ENCODE measurements at regions not wholly inside any gene's neighbourhood (a gene's known extent, or its start where the extent isn't known, plus 50 kb on each side); places are given as distances from the start of the nearest gene placed in this dataset.
"Not testable (repeated sequence)": the region's sequence is repeated elsewhere in the genome, so short reads cannot be mapped to it uniquely, and the experiment has no call there.

DNA sequence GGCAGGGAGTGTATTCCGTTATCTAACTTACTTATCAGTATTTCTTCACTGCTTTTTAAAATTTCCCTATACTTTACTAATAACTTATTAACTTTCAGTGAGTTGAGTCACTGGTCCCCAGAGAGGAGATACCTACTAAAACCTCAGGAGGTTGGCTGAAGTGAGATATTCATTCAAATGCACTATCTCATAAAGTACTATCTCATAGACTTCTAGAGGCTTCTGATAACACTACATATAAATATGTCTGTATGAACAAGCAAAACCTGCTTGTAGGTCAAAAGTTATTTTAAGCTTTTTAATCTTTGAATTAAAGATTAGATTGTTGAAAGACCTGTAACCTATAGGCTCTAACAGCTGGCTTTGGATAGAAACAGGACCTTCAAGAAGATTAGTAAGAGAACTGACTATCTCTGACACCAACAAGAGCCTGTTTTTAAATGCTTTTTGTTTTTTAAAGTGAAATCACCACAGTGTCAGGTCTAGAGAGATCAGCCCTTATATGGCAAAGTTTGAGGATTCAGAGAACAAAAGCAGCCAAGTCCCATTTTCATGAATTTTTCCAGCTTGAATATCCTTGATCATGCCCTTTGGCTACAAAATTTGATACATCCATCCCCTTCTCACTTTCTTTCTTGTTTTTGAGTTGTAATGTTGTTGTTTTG is 242.2 kb downstream of the ARL4A start:
- Histone ChIP-seq H3K4me3 (no peak overlapping the region), H3K4me1 (peaks cover 0 to 14% (median 10%) of the 10 kb centered on the region in 4 donors), H3K36me3 (no peaks in the 10 kb centered on the region), H3K27ac (no peak overlapping the region), H3K27me3 (no peaks in the 10 kb centered on the region), H3K9me3 (no peaks in the 10 kb centered on the region)
- DNase-seq, result no peak
- 25 to 49% (median 37%) methylated on average over 1 of the region's 1 CpG for WGBS, 5 donors
- intact Hi-C loops (cut with DNase I; ENCODE audit: low total_unique reads), result no loop called here
- TF ChIP-seq EP300 (IDR thresholded peaks at IDR 0.05), result no peak
- TF ChIP-seq, protein P1, sequence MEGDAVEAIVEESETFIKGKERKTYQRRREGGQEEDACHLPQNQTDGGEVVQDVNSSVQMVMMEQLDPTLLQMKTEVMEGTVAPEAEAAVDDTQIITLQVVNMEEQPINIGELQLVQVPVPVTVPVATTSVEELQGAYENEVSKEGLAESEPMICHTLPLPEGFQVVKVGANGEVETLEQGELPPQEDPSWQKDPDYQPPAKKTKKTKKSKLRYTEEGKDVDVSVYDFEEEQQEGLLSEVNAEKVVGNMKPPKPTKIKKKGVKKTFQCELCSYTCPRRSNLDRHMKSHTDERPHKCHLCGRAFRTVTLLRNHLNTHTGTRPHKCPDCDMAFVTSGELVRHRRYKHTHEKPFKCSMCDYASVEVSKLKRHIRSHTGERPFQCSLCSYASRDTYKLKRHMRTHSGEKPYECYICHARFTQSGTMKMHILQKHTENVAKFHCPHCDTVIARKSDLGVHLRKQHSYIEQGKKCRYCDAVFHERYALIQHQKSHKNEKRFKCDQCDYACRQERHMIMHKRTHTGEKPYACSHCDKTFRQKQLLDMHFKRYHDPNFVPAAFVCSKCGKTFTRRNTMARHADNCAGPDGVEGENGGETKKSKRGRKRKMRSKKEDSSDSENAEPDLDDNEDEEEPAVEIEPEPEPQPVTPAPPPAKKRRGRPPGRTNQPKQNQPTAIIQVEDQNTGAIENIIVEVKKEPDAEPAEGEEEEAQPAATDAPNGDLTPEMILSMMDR (IDR thresholded peaks at IDR 0.05), result no peak
- TF ChIP-seq POLR2A (IDR thresholded peaks at IDR 0.05), result no peak
- no peak for TF ChIP-seq POLR2AphosphoS5 (IDR thresholded peaks at IDR 0.05)

DNA sequence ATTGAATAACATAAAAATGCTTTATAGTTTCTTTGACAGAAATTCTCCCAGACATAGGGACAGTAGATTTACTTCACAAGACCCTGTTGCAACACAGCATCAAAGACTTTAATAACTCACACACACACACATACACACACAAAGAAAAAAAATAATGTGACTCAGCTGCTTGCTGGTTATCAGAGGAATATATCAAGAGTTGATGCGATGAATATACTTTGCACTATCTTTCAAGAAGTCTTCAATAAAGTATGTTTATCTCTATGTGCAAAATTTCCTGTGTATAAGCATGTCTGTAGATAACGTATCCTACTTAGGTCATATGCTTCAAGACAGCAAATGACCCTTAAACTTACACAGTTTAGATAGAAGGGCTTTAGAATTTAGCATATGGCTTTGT is 243.1 kb downstream of the ARL4A start:
- TF ChIP-seq, protein P1 (IDR thresholded peaks at IDR 0.05), result no peak
- TF ChIP-seq POLR2A (IDR thresholded peaks at IDR 0.05), result no peak
- TF ChIP-seq EP300 (IDR thresholded peaks at IDR 0.05), result no peak
- TF ChIP-seq POLR2AphosphoS5 (IDR thresholded peaks at IDR 0.05), result no peak
- intact Hi-C loops (cut with DNase I; ENCODE audit: low total_unique reads), result no loop called here
- no peak overlapping the region for H3K4me3 ChIP-seq
- H3K27me3 ChIP-seq, result no peaks in the 10 kb centered on the region
- DNase-seq, result no peak
- no peaks in the 10 kb centered on the region for H3K9me3 ChIP-seq
- H3K4me1 ChIP-seq, result peaks cover 0 to 14% (median 10%) of the 10 kb centered on the region in 4 donors
- no peak overlapping the region for H3K27ac ChIP-seq
- no peaks in the 10 kb centered on the region for H3K36me3 ChIP-seq
- WGBS, 5 donors, result 67 to 82% (median 75%) methylated on average over 2 of the region's 2 CpGs

DNA sequence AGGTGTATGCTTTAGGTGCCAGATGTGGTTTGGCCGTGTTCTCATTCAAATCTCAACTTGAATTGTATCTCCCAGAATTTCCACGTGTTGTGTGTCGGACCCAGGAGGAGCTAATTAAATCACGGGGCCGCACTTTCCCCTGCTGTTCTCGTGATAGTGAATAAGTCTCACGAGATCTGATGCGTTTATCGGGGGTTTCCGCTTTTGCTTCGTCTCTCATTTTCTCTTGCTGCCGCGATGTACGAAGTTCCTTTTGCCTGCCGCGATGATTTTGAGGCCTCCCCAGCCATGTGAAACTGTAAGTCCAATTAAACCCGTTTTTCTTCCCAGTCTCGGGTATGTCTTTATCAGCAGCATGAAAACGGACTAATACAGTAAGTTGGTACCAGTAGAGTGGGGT is 244.0 kb downstream of the ARL4A start:
- H3K27me3 ChIP-seq; H3K4me3 ChIP-seq; intact Hi-C loops (cut with DNase I; ENCODE audit: low total_unique reads); H3K36me3 ChIP-seq; H3K9me3 ChIP-seq; DNase-seq; H3K27ac ChIP-seq: not testable (repeated sequence)
- peaks cover 0 to 14% (median 10%) of the 10 kb centered on the region in 4 donors for H3K4me1 ChIP-seq
- WGBS, 5 donors, result 82 to 94% (median 85%) methylated on average over 19 of the region's 19 CpGs

DNA sequence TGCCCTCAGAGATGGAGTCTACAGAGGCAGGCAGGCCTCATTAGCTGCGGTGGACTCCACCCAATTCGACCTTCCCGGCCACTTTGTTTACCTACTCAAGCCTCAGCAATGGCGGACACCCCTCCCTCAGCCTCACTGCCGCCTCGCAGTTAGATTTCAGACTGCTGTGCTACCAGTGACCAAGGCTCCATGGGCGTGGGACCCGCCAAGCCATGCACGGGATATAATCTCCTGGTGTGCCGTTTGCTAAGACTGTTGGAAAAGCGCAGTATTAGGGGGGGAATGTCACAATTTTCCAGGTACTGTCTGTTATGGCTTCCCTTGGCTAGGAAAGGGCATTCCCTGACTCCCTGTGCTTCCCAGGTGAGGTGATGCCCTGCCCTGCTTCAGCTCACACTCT is 252.3 kb downstream of the ARL4A start:
- intact Hi-C loops (cut with DNase I; ENCODE audit: low total_unique reads), result no loop called here
- H3K9me3 ChIP-seq, result peaks cover 0 to 5% (median 2%) of the 10 kb centered on the region in 4 donors
- no peak overlapping the region for H3K4me3 ChIP-seq
- no peak overlapping the region for H3K27ac ChIP-seq
- H3K4me1 ChIP-seq, result peaks cover 6 to 15% (median 9%) of the 10 kb centered on the region in 4 donors
- no peak for DNase-seq
- TF ChIP-seq POLR2A (IDR thresholded peaks at IDR 0.05) (no peak), EP300 (IDR thresholded peaks at IDR 0.05) (no peak), POLR2AphosphoS5 (IDR thresholded peaks at IDR 0.05) (no peak)
- TF ChIP-seq, protein P1 (IDR thresholded peaks at IDR 0.05), result no peak
- H3K27me3 ChIP-seq, result no peaks in the 10 kb centered on the region
- 93 to 96% (median 96%) methylated on average over 11 of the region's 11 CpGs for WGBS, 5 donors
- no peaks in the 10 kb centered on the region for H3K36me3 ChIP-seq

DNA sequence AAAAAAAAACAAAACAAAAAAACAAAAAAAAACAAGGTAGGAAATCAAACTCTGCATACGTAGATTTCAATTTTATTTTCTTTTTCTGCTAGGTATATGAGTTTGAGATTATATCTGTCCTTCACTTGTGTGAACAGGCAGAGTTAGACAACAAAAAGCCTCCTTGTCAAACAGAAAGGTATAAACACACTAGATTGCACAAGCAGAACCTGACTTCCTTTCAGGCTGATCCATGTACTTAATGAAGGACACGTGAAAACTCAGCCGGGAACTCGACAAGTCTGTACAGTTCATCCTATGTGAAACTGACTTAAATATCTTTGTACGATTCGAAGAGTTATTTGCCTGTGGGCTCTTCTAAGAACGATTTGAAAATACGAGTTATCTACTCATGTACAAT is 254.1 kb downstream of the ARL4A start:
- intact Hi-C loops (cut with DNase I; ENCODE audit: low total_unique reads), result no loop called here
- TF ChIP-seq POLR2AphosphoS5 (IDR thresholded peaks at IDR 0.05) (no peak), EP300 (IDR thresholded peaks at IDR 0.05) (no peak), POLR2A (IDR thresholded peaks at IDR 0.05) (no peak)
- TF ChIP-seq, protein P1 (IDR thresholded peaks at IDR 0.05), result no peak
- H3K4me1 ChIP-seq, result peaks cover 6 to 15% (median 9%) of the 10 kb centered on the region in 4 donors
- peaks cover 0 to 5% (median 2%) of the 10 kb centered on the region in 4 donors for H3K9me3 ChIP-seq
- peak in 1 of 2 donors; percentile 38 for DNase-seq
- no peaks in the 10 kb centered on the region for H3K27me3 ChIP-seq
- H3K36me3 ChIP-seq, result no peaks in the 10 kb centered on the region
- WGBS, 5 donors, result 38 to 66% (median 58%) methylated on average over 8 of the region's 8 CpGs
- no peak overlapping the region for H3K4me3 ChIP-seq
- no peak overlapping the region for H3K27ac ChIP-seq

Data from stomach (tissue), 8 donors.